Stimulated activated CD4-positive, alpha-beta T cell treated with anti-CD3 and anti-CD28 coated beads, Interleukin-4, amount 100 ng/mL, for 1 hour (primary cell): ENCODE measurements at regions not wholly inside any gene's neighbourhood (a gene's known extent, or its start where the extent isn't known, plus 50 kb on each side); places are given as distances from the start of the nearest gene placed in this dataset.

Source experiments
- DNase-seq: peaks from one replicate; pipeline ENCODE4 v3.0.0-alpha.2; 2020

GRCh38 chr2:201969241-201969937, 64.3 kb upstream of the FZD7 start:
- DNase-seq, result no peak

DNA sequence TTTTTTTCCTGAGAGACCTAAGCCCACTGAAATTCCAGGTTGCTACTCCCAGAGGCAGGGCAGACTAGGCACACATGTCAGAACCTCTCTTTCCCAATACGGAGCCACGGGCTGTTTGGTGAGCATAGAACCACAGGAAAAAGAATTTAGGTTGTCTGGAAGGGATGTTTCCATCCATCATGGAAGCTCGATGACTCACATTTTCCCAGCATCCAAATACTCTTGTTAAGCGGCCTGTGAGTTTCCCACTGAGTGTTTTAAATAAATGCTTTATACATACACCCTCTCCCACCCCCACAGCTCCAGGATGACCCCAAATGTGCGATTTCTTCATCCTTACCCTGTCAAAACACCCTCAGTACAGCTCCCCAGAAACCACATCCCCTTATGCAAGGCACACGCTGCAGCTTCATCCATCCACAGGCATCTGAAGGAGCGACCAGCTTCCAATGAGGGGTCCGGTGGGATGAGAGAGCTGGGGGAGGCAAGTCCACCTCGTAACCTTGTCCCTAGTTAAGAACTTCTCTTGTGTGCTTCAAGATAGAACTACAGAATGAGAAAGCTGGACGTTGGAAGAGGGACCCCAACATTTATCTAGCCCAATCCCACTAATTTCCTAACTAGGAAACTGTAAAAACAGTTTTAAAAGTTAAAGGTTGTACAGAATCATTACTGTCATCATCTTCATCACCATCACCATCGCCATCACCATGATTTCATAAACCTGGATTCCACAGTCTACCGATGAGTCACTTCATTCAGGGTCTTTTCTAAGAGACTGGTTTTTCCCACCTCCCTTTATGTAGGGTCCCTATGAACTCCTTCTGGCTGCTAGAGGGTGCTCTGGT, 63.5 kb upstream of the FZD7 start:
- DNase-seq, result no peak

GRCh38 chr2:201970786-201971108, 62.9 kb upstream of the FZD7 start:
- no peak for DNase-seq

GRCh38 chr2:201971531-201972228, 62.0 kb upstream of the FZD7 start:
- DNase-seq, result no peak

DNA sequence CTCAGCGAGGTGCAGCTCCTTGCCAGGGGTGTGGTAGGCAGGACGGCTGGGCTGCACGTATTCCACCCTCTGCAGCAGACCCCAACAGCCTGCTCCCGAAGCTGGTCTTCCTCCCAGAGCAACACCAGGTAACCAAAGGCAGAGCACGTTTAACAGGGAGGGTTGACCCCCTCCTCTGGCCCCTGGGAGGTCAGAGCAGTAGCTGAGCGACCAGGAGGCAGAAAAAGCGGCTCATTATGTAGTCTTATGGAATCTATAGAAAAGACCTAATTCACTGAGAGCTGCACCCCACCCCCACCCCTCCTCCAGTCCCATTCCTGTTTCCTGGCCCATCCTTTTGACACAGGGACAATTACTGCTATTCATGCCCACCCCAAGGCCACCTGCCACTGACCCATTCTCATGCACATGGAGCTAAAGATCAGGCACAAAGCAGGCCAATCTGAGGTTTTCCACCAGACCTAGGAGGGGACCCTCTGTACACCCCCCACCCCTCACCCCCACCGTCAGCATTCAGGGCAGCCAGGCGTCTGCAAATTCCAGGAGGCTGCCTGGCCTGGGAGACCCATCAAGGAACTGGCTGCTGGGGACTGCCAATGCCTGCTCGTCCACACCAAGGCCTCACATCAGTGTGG, 60.9 kb upstream of the FZD7 start:
- DNase-seq, result no peak

- DNase-seq, result no peak
Observed at GRCh38 chr2:201973305-201973928, 60.2 kb upstream of the FZD7 start.

- no peak for DNase-seq
Observed at GRCh38 chr2:201974171-201975100, 59.2 kb upstream of the FZD7 start.

DNA sequence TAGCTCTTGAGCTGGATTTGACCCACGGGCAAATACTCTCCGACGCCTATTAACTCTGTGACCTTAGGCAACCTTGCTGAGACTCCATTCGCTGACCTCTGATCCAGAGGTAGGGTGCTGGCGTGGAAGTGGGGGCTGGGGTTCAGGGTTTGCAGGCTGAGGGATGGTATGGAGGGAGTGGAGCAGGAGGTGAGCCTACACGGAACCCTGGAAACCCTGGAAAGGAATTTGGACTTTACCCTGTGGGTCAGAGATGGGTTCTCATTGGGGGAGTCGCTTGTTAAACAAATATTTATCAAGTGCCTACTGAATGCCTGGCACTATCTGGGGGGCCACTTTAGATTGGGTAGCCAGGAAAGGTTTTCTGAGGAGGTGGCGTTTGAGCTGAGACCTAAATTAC, 58.2 kb upstream of the FZD7 start:
- DNase-seq, result no peak

GRCh38 chr2:201975964-201976612, 57.6 kb upstream of the FZD7 start:
- no peak for DNase-seq

DNA sequence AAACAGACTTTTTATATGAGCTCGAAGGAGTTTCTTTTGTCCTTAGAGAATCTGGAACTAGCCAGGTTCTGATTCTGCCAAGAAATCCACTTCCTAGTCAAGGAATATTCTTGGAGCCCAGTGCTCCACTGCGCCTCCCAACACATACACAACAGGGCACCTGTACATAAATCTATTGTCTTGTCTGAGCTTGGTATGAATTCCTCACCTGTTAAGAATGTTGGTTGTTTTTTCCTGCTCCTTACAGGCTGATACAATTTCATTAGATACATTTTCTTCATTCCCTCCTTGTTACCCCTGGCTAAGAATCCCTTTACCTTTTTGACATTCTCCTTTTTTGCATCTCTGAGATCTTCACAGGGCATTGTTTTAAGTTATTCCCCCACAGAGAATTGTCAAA, 56.0 kb upstream of the FZD7 start:
- DNase-seq, result no peak

GRCh38 chr2:201978333-201978732, 55.3 kb upstream of the FZD7 start:
- DNase-seq, result no peak

GRCh38 chr2:201978986-201979385, 54.7 kb upstream of the FZD7 start:
- no peak for DNase-seq

DNA sequence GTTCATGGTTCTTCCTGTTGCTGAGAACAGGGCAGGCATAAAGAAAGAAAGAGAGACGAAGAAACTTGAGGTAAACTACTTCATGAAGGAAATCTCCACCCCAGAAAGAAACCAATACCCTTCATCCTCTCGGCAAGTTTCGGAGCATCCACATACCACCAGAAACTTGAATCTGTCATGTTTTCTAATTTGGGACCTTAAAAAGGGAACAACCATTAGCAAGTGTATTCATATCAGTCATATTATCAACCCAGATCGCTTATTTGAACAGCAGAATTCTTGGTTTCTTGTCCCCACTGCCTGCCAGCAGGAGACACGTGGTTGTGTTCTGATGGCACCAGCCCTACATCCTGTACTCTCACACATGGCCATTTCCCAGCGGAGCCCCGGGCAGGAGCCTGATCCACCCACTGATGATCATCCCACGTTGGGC, 53.2 kb upstream of the FZD7 start:
- DNase-seq, result no peak

DNA sequence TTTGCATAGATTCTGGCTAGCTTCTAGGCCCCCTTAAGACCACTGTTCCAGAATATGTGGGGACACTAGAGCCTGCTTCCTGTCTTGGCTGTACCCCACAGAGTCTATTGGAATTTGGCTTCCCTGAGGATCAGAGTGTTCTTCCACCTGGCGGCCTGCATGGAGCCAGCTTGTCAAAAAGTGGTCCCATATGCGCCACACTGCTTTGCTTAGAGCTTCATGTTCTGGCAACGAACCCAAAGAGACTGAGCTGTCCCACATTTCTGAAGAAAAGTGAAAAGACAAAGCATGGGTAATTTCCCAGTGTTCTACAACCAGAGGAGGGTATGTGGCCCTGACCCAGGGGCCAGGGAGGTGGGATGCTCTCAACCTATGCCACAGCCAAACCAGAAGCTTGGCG, 52.7 kb upstream of the FZD7 start:
- no peak for DNase-seq

DNA sequence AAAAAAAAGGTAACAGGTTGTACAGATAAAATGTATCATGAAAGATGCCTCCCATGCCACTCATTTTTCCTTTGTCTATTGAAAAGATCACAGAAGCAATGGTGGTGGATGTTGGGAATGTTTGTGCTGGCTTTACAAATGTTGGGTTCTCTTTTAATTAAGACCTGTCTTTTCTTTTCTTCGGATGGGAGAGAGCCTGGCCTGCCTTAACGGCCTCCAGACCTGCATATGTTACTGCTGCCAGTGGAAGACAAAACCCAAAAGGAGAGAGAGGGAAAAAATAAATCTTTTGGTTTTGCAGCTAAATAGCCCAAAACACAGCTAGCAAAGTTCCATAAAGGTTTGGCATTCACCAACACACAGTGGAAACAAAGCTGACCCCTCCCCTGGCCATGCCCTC, 50.5 kb upstream of the FZD7 start:
- no peak for DNase-seq

DNA sequence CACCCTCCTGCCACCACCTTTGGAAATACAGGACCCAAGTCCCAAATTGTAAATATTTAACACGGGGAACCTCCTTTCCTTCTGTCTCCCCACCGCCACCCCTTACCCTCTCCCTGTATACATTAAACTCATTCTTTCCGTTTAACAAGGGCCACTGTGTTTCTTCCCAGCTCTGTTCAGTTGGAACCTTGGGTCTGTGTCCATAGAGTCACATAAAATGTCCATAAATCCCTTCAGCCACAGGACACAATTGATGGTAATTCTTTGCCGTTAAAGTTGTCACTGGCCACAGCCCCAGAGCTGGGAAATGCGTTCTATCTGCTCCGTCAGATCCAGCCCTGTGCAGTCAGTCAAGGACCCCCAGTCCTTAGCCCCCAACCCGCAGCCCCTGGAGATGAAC, 49.9 kb upstream of the FZD7 start:
- no peak for DNase-seq
